NCI-H1930 (cell line): ENCODE measurements at regions not wholly inside any gene's neighbourhood (a gene's known extent, or its start where the extent isn't known, plus 50 kb on each side); places are given as distances from the start of the nearest gene placed in this dataset.

Experiments
- DNase-seq, 2 experiments: peaks; one replicate each; lab custom pipeline; 2025; lab: John Stamatoyannopoulos, UW

- DNase-seq = no peak
Measured at GRCh38 chr5:116686438-116686837, 111.8 kb upstream of the SEMA6A start.

- no peak for DNase-seq
Measured at GRCh38 chr5:116685931-116686330, 111.3 kb upstream of the SEMA6A start.

GRCh38 chr5:116685069-116685468 is 110.4 kb upstream of the SEMA6A start:
- DNase-seq = no peak

- no peak for DNase-seq
Measured at GRCh38 chr5:116681334-116682013, 106.9 kb upstream of the SEMA6A start.

- no peak for DNase-seq
Measured at GRCh38 chr5:116675626-116675910, 100.9 kb upstream of the SEMA6A start.

GRCh38 chr5:116674881-116675625 is 100.4 kb upstream of the SEMA6A start:
- no peak for DNase-seq

- no peak for DNase-seq
Measured at GRCh38 chr5:116673453-116673852, 98.8 kb upstream of the SEMA6A start.

GRCh38 chr5:116672203-116672602 is 97.6 kb upstream of the SEMA6A start:
- DNase-seq = no peak

GRCh38 chr5:116671211-116671736 is 96.7 kb upstream of the SEMA6A start:
- no peak for DNase-seq

GRCh38 chr5:116669261-116670031 is 94.8 kb upstream of the SEMA6A start:
- no peak for DNase-seq

- DNase-seq = no peak
Measured at GRCh38 chr5:116668390-116668789, 93.8 kb upstream of the SEMA6A start.

- DNase-seq = no peak
Measured at GRCh38 chr5:116666901-116667300, 92.3 kb upstream of the SEMA6A start.

- DNase-seq = no peak
Measured at GRCh38 chr5:116664988-116665387, 90.4 kb upstream of the SEMA6A start.

- no peak for DNase-seq
Measured at GRCh38 chr5:116663081-116663480, 88.5 kb upstream of the SEMA6A start.

GRCh38 chr5:116661419-116661818 is 86.8 kb upstream of the SEMA6A start:
- DNase-seq = no peak

- DNase-seq = no peak
Measured at GRCh38 chr5:116660929-116661328, 86.3 kb upstream of the SEMA6A start.

- DNase-seq = no peak
Measured at GRCh38 chr5:116658830-116659229, 84.2 kb upstream of the SEMA6A start.

GRCh38 chr5:116658141-116658540 is 83.5 kb upstream of the SEMA6A start:
- DNase-seq = no peak

GRCh38 chr5:116655431-116655830 is 80.8 kb upstream of the SEMA6A start:
- DNase-seq = no peak

- no peak for DNase-seq
Measured at GRCh38 chr5:116654925-116655324, 80.3 kb upstream of the SEMA6A start.

- DNase-seq = peak; percentile 9 to 33
Measured at GRCh38 chr5:116652903-116653302, 78.3 kb upstream of the SEMA6A start.

GRCh38 chr5:116652196-116652729 is 77.6 kb upstream of the SEMA6A start:
- peak; percentile 77 to 87 for DNase-seq

GRCh38 chr5:116651653-116652052 is 77.0 kb upstream of the SEMA6A start:
- DNase-seq = no peak
